Bone marrow (tissue), 2 donors: ENCODE measurements at regions not wholly inside any gene's neighbourhood (a gene's known extent, or its start where the extent isn't known, plus 50 kb on each side); places are given as distances from the start of the nearest gene placed in this dataset.

Experiments
- DNase-seq, 2 donors: peaks; one replicate each; lab custom pipeline; 2025; lab: John Stamatoyannopoulos, UW

DNA sequence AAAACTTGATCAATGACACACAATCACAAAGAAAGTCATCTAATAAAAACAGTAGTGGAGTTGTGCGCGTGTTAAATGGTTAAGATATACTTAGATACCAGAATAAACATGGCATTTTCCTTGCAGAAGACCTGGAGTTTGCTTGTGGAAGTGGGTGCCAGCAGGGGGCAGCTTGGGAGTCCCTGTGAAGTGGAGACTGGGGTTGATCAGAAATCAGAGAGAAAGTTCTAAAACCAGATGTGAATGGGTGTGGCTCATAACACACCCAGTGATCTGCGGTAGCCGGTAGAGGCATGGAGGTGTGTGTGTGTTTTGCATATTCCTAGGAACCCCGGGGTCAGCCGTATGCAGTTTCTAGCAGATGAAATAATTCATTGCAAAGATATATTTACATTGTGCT is 300.1 kb upstream of the TRIB2 start:
- no peak for DNase-seq

DNA sequence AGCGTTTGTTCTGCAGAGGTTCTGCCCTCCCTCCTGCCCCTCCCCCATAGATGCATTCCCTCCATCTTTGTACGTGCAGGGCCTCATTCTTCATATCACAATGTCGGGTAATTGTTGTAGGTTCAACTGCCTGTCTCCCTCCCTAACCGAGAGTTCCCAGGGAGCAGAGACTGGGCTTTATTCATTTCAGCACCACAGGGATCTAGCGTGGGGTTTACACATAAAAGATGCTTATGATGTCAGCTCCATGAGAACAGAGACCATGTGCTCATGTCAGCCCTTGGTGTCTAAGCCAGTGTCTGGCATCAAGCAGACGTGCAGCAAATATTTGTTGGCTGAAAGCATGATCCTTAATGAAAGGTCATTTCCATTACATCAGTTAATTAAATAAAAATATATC is 298.9 kb upstream of the TRIB2 start:
- DNase-seq = no peak

DNA sequence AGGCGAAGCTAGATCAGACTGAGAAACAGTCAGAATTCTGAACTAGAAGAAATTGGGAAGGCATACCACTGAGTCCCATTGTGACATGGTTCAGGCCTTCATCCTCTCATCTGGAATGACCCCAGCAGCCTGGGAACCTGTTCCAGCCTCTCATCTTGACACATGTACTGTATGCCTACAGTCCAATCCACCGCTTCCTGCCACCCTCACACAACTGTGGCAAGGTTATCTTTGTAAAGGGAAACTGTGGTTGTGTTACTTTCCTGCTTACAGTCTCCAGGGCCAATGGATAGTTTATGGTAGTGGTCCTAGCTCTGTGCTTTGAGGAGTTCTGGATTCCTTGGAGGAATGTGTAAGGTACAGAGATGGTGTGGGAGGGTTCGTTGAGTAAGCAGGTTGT is 296.9 kb upstream of the TRIB2 start:
- DNase-seq = no peak

DNA sequence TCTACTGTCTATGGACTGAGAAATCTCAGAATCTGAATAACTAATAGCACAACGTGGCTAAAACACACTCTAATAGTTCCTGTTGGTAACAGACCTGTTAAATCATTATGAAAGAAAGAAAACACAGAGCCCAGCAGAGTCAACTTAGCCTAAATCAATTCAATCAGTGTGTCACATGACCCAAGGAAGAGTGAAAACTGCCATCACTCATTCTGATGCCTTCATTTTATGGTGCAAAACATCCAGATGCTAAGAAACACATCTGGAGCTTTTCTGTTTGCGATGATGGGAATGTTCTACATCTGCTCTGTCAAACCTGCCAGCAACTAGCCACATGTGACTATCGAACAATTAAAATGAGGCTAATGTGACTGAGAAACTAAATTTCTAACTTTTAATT is 295.7 kb upstream of the TRIB2 start:
- no peak for DNase-seq

DNA sequence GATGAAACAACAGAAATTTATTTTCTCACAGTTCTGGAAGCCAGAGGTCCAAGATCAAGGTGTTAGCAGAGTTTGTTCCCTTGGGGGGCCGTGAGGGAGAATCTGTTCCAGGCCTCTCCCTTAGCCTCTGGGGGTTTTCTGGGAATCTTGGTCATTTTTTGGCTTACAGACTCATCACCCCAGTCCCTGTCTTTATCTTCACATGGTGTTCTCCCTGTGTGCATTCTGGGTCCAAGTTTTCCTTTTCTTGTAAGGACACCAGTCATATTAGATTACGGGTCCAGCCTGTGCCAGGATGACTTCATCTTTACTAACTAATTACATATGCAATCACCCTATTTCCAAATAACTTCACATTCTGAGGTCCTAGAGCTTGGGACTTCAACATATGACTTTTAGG is 292.5 kb upstream of the TRIB2 start:
- DNase-seq = no peak

DNA sequence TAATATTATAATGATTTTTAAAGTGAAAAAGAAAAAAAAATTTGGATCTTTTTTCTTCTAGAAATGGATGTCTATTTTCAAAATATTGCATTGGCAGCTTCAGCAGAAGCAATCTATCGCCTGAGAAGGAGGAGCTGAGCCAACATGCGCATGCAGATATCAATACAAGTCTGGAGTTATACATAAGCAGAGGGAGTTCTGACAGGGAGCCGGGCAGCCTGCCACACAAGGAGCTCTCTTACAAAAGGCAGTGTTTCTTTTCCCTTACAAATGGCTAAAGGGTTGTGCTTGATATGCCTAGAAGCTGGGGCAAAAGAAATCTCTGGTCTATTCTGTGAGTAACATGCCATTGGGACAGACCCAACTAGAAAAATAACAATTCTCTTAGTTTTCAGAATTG is 291.9 kb upstream of the TRIB2 start:
- no peak for DNase-seq

DNA sequence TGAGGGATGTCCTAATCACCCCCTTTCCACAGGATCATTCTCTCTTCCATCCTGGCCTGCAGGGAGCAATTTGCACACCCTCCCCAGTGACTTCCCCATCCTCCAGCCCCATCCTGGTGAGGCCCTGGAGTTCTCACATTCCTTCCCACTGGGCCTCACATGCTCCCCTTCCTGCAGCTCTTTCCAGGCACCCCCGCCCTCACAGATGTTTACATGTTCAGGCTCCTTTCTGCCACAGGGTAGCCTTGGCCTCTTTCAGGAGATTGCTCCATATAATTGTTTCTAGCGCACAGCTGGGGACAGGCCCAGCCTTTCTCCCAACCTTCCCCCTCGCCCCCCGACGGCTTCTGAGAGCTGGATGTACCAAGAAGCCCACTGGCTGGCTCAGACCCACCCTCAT is 288.4 kb upstream of the TRIB2 start:
- no peak for DNase-seq

DNA sequence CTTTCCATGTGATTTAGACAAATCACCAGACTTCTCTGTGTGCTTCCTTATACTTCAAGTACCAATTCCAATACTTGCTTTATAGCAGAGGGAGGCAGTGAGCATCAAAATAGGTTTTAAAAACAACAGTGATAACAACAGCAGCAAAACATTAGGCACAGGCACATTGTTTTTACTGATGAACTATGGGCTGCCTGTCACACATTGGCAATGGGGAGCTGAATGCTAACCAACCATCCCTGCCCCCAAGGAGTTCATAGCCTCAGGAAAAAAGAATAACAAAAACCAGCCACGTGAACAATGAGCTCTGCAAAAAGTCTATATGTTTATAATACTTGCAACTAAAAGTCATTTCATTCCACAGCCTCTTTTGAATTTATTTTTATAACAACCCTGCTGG is 287.9 kb upstream of the TRIB2 start:
- DNase-seq = no peak

DNA sequence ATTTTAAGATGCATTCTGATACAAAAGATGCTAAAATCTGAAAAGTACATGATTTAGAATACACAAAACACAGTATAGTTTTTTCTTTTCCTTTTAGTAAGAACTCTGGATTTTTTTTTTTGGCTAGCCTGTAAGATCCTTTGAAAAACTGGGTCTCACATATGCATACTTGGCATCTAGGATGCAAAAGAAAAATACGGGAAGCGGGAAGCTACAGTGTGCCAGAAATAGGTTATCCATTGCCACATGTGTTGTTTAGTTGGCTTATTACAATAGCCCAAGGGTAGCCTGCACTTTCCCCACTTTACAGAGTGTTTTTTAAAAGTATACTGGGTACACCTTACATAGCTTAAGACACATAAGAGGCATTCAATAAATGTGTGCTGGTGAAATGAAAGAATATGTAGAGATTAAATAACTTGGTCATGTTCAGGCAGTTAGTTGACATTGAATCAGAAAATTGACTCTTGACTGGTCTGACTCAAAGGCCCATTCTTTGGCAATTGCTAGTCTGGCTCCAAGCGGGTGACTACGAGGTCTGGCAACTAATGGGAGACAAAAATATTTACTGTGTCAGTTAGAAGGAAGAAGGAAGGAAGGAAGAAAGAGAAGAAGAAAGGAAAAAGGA is 286.8 kb upstream of the TRIB2 start:
- no peak for DNase-seq

DNA sequence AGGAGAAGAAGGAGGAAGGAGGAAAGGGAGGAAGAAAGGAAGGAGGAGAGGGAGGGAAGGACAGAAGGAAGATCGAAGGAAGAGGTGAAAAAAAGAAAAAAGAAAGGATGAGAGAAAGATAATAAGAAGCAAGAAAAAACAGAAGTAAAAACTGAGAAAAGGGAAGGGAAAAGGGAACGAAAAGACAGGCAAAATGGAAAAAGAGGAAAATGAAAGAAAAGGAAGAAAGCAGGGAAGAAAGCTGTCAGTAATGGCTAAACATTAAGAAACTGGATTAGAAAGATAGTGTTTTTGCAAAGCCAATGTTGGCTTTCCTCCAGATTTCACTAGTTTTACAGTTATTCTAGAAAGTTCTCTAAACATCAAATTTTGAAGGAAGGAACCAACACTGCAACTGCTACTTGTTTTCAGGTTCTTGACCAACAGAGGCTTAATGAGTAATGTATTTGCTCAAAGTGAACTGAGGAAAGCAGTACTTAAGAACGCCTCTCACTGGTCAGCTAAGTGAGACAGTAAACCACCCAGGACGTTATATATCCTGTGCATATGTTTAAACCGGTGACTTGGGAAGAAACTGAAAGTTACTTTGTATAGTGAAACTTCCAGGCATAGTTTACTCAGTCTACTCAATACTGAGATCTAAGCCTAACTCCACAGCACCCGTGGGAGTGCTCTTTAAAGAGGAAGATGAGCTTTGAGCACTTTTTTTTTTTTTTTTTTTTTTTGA is 286.2 kb upstream of the TRIB2 start:
- DNase-seq = peak in 1 of 2 donors; percentile 61

DNA sequence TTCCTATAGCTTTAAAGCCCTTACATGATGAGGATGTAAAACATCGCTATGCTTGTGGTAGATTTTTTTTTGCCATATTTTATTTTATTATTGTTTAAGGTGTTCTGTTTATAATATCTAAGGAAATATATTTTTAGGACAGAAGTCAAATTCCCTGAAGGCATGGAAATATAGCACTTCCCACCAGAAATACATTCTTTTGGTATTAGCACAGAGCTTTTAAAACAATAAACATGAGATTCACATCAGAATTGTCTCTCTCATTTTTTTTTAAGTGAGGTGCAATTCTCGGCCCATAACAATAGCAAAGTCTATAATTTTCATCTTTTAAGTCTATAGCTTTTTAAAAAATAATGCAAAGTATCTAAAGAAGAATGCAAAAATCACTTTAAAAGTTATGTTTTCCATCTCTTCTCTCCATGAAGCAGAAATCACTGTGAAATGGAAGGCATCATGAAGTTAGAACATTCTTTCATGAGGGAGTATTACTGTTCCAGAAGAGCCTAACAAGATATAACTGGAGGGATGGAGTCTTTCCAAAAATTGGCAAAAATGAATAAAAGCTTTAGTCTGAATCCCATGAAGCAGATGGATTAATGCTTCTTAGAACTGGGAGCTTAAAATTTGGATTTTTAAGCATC is 283.6 kb upstream of the TRIB2 start:
- DNase-seq = no peak

DNA sequence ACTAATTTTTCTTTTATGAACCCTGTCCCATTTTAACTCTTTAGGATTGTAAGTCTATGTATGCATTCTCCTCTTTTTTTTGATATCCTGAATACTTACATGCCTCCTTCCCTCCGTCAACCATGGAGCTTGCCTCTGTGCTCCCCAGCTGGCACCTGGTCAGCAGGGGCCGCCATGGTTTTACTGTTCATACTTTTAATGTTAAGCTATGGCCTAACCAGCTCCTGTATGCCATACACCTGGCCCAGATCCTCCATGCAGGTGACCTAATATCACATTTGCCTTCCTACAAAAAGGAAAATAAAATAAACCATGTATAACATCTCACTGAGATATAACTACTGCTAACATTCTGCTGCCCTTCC is 283.1 kb upstream of the TRIB2 start:
- no peak for DNase-seq

DNA sequence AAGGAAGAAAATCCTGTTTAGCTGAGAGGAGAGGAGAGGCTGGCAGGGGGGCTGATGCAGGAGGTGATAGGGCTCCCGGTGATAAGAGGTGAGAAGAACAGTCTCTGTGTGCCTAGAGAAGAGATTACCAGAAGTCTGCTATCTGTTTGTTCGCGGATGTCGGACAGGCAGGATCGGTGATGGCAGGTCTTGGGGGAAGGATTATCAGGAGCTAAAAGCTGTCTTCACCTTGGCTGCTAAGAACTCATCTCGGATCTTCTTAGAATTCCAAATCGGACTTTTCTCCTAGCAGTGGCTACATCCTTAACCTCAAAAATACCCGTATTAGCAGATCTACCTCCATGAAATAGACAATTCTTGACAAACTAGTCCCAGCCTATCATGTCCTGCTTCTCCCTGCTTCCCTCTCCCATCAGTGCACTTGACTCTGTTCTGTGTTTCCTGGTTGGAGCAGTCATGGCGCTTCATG is 282.1 kb upstream of the TRIB2 start:
- no peak for DNase-seq

DNA sequence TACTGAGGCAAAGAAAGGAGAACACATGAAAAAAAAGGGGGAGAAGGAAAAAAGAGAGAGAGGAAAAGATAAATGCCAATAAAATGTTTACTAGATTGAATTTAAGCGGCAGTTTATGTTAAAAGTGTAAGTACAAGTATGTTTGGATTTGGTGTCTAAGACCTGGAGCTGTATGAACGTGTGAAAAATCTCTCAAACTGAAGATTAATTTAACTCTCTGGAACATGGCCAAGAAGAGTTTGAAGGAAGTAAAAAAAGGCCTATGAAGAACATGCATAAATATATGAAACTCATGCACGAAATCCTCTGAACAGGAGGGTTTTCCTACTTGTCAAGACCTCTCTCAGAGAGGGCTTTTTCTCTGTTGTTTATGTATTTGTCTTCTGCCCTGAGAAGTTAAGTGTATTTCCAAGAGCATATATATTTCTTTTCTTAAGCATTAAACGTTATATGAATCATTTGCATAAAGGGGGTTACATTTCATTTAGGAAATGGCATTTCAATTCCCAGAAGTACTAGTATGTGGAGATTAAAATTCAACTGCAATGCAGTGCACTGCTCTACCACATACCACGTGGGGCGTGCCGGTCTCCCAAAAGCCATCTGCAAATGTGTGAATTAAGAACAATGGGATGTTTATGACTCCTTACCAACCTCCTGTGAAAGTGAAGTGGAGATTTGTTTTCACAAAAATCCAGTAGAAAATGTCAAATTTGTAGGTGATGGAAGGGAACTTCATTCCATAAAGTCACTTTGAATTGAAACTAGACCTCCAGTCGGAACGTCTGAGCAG is 281.1 kb upstream of the TRIB2 start:
- peak in 1 of 2 donors; percentile 19 for DNase-seq

DNA sequence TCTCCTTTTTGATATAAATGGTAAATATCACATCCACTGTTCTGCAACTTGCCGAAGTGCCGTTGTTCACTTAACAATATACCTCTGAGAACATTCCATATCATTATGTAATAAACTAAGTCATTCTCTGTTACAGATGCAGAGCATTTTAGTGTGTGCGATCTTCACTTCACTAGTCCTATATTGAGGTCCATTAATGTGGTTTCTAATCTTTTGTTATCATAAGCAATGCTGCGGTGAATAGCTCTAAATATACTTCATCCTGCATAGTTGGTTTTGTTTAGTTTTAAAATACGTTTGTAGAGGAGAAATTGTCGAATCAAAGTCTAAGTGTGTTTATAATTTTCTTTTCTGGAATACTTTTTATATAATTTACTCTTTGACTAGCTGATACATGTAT is 280.3 kb upstream of the TRIB2 start:
- DNase-seq = no peak

DNA sequence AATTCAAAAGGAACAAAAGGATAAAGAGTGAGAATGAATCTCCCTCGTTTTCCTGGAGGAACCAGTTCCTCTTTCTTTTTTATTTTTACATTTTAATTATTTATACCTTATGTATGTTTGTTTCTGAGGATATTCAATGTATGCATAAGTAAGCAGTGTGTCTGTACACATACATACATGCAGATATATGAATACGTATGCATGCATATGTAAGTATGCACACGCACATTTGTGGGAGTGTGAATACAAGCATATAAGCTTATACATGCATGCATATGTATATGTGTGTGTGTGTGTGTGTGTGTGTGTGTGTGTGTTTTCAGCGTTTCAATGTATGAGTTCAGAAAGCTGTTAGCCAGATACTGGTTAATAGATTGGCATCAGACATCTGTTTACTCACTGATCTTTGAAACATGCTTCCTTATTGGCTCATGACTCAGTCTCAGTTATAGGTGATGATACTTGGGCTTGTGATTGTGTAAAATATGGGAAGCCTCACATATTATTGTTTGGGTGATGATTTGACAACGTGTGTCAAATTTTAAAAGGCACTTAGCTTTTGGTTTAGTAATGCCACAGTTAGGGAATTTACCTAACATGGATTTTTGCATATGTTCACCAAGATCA is 279.7 kb upstream of the TRIB2 start:
- no peak for DNase-seq

DNA sequence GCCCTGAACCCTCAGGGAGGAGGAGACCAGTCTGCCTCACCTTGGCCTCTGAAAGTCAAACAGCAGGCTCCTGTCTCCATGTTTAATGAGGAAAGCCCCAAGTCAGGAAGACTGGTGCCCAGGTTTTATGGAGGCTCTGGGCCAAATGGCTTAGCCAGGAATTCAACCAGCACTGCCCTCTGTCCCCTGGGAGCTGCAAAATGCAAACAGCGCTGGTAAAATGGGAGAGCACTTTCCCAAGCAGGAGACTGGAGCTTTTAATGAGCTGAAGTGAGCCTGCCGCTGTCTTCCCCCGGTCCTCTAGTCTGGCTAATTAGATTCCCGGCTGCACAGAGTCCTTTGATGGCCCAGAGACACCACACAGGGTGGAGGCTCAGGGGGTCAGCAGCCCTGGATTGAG is 276.0 kb upstream of the TRIB2 start:
- no peak for DNase-seq

DNA sequence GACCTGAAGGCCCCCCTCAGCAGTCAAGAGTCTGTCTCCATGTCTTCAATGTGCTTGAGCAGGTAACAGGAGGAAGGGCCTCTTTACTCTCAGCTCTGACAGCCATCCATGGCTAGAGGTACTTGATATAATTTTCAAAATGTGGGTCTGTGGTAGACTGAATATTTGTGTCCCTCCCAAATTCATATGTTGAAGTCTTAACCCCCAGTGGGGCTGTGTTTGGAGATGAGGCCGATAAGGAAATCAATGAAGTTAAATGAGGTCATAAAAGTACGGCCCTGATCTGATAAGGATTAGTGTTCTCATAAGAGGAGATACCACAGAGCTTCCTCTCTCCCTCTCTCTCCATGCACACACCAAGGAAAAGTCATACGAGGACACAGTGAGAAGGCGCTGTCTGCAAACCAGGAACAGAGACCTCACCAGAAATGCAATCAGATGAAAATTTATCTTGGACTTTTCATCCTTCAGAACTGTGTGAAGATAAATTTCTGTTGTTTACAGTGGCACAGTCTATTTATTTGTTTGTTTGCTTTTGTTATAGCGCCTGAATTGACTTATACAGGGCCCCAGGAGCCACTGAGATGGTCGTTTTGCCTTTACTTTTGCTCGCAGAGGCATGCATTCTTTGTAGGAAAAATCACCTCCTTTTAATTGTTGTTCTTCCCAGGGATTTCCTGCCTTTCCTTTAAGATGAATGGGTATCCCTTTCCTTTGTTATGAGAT is 274.8 kb upstream of the TRIB2 start:
- no peak for DNase-seq

DNA sequence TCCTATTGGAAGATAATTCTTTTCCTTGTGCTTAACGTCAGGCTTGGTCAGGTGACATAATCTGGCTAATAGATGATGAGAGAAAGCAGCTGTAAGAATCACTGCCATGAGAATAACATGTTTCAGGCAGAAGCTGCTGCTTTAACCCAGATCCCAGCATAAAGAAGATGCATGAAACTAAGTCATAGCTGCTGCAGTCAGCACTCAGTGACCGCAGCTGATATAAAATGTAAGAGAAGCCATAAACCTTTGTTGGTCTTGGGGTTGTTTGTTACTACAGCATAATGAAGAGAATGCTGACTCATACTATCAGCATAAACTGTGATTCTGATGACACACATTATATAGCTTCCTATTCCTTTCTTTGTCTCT is 274.3 kb upstream of the TRIB2 start:
- peak in 1 of 2 donors; percentile 3 for DNase-seq

DNA sequence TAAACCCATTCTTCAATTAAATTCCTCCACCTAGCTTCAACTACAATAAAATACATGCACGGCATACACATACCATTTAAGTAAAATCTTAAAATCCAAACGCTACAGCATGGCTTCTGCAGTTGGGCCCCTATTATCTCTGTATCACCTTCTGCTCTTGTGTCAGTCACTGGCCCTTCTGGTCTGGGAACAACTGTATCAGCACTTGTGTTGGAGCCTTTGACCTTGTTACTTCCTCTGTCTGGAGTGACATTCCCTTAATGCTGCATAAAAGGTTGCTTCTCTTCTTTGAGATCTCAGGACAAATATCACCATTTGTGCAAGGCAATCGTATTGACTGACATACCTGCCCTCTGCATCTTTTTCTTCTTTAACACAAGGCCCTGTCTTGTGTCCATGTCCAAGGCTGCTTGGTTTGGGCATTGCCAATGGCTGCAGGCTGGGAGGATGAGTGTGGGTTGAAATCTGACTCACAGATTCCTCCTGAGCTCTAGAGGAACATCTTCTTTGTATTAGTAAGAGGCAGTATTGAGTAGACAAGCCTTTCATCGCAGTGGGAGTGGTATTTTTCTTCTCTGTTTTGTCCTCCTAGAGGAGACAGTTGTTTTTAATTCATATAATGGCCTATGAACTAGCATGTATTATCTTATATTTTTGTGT is 267.8 kb upstream of the TRIB2 start:
- peak in 1 of 2 donors; percentile 1 for DNase-seq

DNA sequence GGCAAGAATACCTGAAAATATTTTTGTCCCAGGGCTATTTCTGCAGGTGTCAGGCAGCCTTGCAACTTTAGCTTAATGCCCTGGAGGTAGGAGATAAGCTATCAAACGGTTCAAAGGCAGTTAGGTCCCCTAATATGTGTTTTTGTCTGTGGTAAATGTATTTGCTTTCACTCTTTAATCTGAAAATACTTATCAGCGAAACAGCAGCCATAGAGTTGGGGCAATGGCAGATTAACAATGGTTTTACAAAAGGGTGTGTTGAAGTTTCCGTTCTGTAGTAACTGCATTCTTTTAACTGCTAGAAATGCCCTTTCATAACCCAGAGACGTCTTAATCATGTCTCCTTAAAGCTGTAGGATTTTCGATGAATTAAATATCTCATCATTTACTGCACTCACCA is 265.0 kb upstream of the TRIB2 start:
- DNase-seq = no peak
